Stimulated activated naive CD4-positive, alpha-beta T cell treated with Interleukin-2 at 50 U/mL for 16 hours (primary cell): ENCODE measurements at regions not wholly inside any gene's neighbourhood (a gene's known extent, or its start where the extent isn't known, plus 50 kb on each side); places are given as distances from the start of the nearest gene placed in this dataset.

Experiments used
- DNase-seq: peaks from one replicate; lab custom pipeline; 2025; lab: John Stamatoyannopoulos, UW

GRCh38 chr10:6305401-6306321, 102.9 kb downstream of the PFKFB3 start:
- no peak for DNase-seq

GRCh38 chr10:6306917-6307316, 104.2 kb downstream of the PFKFB3 start:
- no peak for DNase-seq

GRCh38 chr10:6309816-6310215, 107.1 kb downstream of the PFKFB3 start:
- no peak for DNase-seq

- DNase-seq: no peak
Observed at GRCh38 chr10:6310977-6311376, 108.2 kb downstream of the PFKFB3 start.

- no peak for DNase-seq
Observed at GRCh38 chr10:6311700-6312330, 109.1 kb downstream of the PFKFB3 start.

- no peak for DNase-seq
Observed at GRCh38 chr10:6312636-6313035, 109.9 kb downstream of the PFKFB3 start.

GRCh38 chr10:6313111-6313895, 110.6 kb downstream of the PFKFB3 start:
- DNase-seq: no peak

GRCh38 chr10:6314620-6315205, 112.0 kb downstream of the PFKFB3 start:
- no peak for DNase-seq

GRCh38 chr10:6319119-6319518, 116.4 kb downstream of the PFKFB3 start:
- no peak for DNase-seq

- DNase-seq: no peak
Observed at GRCh38 chr10:6320320-6321010, 117.7 kb downstream of the PFKFB3 start.

GRCh38 chr10:6321880-6322279, 119.1 kb downstream of the PFKFB3 start:
- DNase-seq: no peak

- DNase-seq: no peak
Observed at GRCh38 chr10:6322805-6323204, 120.1 kb downstream of the PFKFB3 start.

GRCh38 chr10:6327961-6328698, 125.4 kb downstream of the PFKFB3 start:
- DNase-seq: no peak

- DNase-seq: no peak
Observed at GRCh38 chr10:6328699-6329423, 126.1 kb downstream of the PFKFB3 start.

- DNase-seq: no peak
Observed at GRCh38 chr10:6333086-6333485, 130.4 kb downstream of the PFKFB3 start.

GRCh38 chr10:6333973-6334372, 131.2 kb downstream of the PFKFB3 start:
- DNase-seq: no peak

GRCh38 chr10:6336016-6336415, 133.3 kb downstream of the PFKFB3 start:
- DNase-seq: no peak

- no peak for DNase-seq
Observed at GRCh38 chr10:6337382-6337781, 134.7 kb downstream of the PFKFB3 start.

- DNase-seq: no peak
Observed at GRCh38 chr10:6338361-6338760, 135.6 kb downstream of the PFKFB3 start.

- no peak for DNase-seq
Observed at GRCh38 chr10:6339891-6340290, 137.2 kb downstream of the PFKFB3 start.
